SK-N-SH treated with all-trans-retinoic acid at 6 μM for 48 hours (cell line): ENCODE measurements at regions not wholly inside any gene's neighbourhood (a gene's known extent, or its start where the extent isn't known, plus 50 kb on each side); places are given as distances from the start of the nearest gene placed in this dataset.

Source experiments
- ATAC-seq: fragments of 200-7000 bp; cut with Tn5 transposase; 3 replicates; pipeline ENCODE4 v1.9.1; 2020; ENCODE audit warnings: mild to moderate bottlenecking, moderate library complexity
- ARNTL ChIP-seq: fragments of 450-650 bp; formaldehyde crosslinking; IDR thresholded peaks from 2 replicates; pipeline ENCODE4 v1.5.0; 2020; ENCODE audit warnings: low read depth, mild to moderate bottlenecking, moderate library complexity, borderline replicate concordance
- BACH2 ChIP-seq: fragments of 250-450 bp; sonication (Bioruptor Pico); IDR thresholded peaks from 2 replicates; pipeline ENCODE4 v1.9.0; 2021; ENCODE audit warnings: mild to moderate bottlenecking, borderline replicate concordance
- CREB5 ChIP-seq: fragments of 250-450 bp; sonication (Bioruptor Pico); IDR thresholded peaks from 2 replicates; pipeline ENCODE4 v1.5.1; 2020; ENCODE audit warnings: low read depth, mild to moderate bottlenecking, moderate library complexity
- ESRRG ChIP-seq: fragments of 250-450 bp; sonication (Bioruptor Pico); IDR thresholded peaks from 2 replicates; pipeline ENCODE4 v1.6.1; 2021; ENCODE audit warnings: mild to moderate bottlenecking
- GLIS3 ChIP-seq: fragments of 250-450 bp; sonication (Bioruptor Pico); IDR thresholded peaks from 2 replicates; pipeline ENCODE4 v1.5.0; 2020; ENCODE audit warnings: mild to moderate bottlenecking, moderate library complexity
- ISL1 ChIP-seq: fragments of 250-450 bp; sonication (Bioruptor Pico); IDR thresholded peaks from 2 replicates; pipeline ENCODE4 v2.1.2; 2022; ENCODE audit warnings: mild to moderate bottlenecking, moderate library complexity
- OSR1 ChIP-seq: fragments of 250-450 bp; sonication (Bioruptor Pico); IDR thresholded peaks from 2 replicates; pipeline ENCODE4 v1.8.0; 2022; ENCODE audit warnings: moderate library complexity, mild to moderate bottlenecking, inconsistent platforms
- PATZ1 ChIP-seq: fragments of 250-450 bp; sonication (Bioruptor Pico); IDR thresholded peaks from 2 replicates; pipeline ENCODE4 v1.8.0; 2020; ENCODE audit warnings: mild to moderate bottlenecking, moderate library complexity, borderline replicate concordance
- PPARA ChIP-seq: fragments of 250-450 bp; sonication (Bioruptor Pico); IDR thresholded peaks from 2 replicates; pipeline ENCODE4 v1.5.0; 2020; ENCODE audit warnings: mild to moderate bottlenecking, borderline replicate concordance
- RARB ChIP-seq: fragments of 250-450 bp; sonication (Bioruptor Pico); IDR thresholded peaks from 2 replicates; pipeline ENCODE4 v1.8.0; 2021; ENCODE audit warnings: mild to moderate bottlenecking, moderate library complexity
- SNAI2 ChIP-seq: fragments of 250-450 bp; sonication (Bioruptor Pico); IDR thresholded peaks from 2 replicates; pipeline ENCODE4 v1.5.0; 2020; ENCODE audit warnings: mild to moderate bottlenecking, moderate library complexity
- TCF4 ChIP-seq: fragments of 250-450 bp; sonication (Bioruptor Pico); IDR thresholded peaks from 2 replicates; pipeline ENCODE4 v1.8.0; 2021; ENCODE audit warnings: mild to moderate bottlenecking, moderate library complexity, borderline replicate concordance
- TOX ChIP-seq: fragments of 250-450 bp; sonication (Bioruptor Pico); IDR thresholded peaks from 2 replicates; pipeline ENCODE4 v1.8.0; 2021; ENCODE audit warnings: mild to moderate bottlenecking, moderate library complexity, borderline replicate concordance
- ZC3H10 ChIP-seq: fragments of 250-450 bp; sonication (Bioruptor Pico); IDR thresholded peaks from 2 replicates; pipeline ENCODE4 v1.5.1; 2021; ENCODE audit warnings: mild to moderate bottlenecking, moderate library complexity
- ZFP3 ChIP-seq: fragments of 250-450 bp; sonication (Bioruptor Pico); IDR thresholded peaks from 2 replicates; pipeline ENCODE4 v1.5.0; 2020; ENCODE audit warnings: mild to moderate bottlenecking, moderate library complexity
- ZFP30 ChIP-seq: fragments of 450-650 bp; formaldehyde crosslinking; IDR thresholded peaks from 2 replicates; pipeline ENCODE4 v1.5.0; 2022; ENCODE audit warnings: mild to moderate bottlenecking, moderate library complexity
- ZNF565 ChIP-seq: fragments of 450-650 bp; formaldehyde crosslinking; conservative IDR thresholded peaks from 2 replicates; pipeline ENCODE4 v1.5.0; 2020; ENCODE audit warnings: low read depth, mild to moderate bottlenecking, moderate library complexity
- ZNF70 ChIP-seq: fragments of 450-650 bp; formaldehyde crosslinking; IDR thresholded peaks from 2 replicates; pipeline ENCODE4 v1.5.0; 2020; ENCODE audit warnings: mild to moderate bottlenecking, moderate library complexity
- ZNF8 ChIP-seq: fragments of 450-650 bp; formaldehyde crosslinking; IDR thresholded peaks from 2 replicates; pipeline ENCODE4 v1.5.0; 2020; ENCODE audit warnings: mild to moderate bottlenecking, moderate library complexity
- TF ChIP-seq, protein P1 (sequence below): fragments of 250-450 bp; sonication (Bioruptor Pico); IDR thresholded peaks from 2 replicates; pipeline ENCODE4 v1.8.0; 2021; ENCODE audit warnings: low read depth, mild to moderate bottlenecking, moderate library complexity, borderline replicate concordance
- TF ChIP-seq, protein P2 (sequence below): fragments of 250-450 bp; sonication (Bioruptor Pico); IDR thresholded peaks from 2 replicates; pipeline ENCODE4 v1.5.0; 2020; ENCODE audit warnings: mild to moderate bottlenecking, moderate library complexity

DNA sequence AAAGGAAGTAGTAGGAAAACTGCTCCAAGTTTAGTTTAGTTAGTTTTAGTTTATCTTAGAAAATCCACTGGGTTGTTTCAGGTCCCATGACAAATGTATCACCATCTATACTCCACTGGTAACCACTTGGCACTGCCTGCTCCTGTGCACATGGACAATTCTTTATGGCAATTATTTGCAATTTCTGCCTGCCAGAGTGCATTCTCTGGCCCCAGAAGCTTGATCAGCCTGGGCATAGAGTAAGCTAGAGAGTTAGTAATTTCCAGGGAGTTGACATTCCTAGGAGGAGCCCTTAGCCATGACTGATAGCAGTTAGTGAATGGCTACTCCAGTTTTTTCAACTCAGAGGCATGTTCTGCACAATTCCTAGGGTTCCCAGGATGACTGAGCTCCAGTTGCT, 203.2 kb upstream of the FGF13 start:
- ATAC-seq, result no peak

GRCh38 chrX:138908577-138908976, 197.1 kb upstream of the FGF13 start:
- no peak for ATAC-seq
- TF ChIP-seq ZFP3 (CRISPR knock-in tag), result no peak
- no peak for TF ChIP-seq CREB5 (CRISPR knock-in tag)
- TF ChIP-seq GLIS3, result no peak

More for the DNA sequence above, 203.2 kb upstream of the FGF13 start:
- no peak for TF ChIP-seq PPARA (CRISPR knock-in tag)
- no peak for TF ChIP-seq RARB (CRISPR knock-in tag)

DNA sequence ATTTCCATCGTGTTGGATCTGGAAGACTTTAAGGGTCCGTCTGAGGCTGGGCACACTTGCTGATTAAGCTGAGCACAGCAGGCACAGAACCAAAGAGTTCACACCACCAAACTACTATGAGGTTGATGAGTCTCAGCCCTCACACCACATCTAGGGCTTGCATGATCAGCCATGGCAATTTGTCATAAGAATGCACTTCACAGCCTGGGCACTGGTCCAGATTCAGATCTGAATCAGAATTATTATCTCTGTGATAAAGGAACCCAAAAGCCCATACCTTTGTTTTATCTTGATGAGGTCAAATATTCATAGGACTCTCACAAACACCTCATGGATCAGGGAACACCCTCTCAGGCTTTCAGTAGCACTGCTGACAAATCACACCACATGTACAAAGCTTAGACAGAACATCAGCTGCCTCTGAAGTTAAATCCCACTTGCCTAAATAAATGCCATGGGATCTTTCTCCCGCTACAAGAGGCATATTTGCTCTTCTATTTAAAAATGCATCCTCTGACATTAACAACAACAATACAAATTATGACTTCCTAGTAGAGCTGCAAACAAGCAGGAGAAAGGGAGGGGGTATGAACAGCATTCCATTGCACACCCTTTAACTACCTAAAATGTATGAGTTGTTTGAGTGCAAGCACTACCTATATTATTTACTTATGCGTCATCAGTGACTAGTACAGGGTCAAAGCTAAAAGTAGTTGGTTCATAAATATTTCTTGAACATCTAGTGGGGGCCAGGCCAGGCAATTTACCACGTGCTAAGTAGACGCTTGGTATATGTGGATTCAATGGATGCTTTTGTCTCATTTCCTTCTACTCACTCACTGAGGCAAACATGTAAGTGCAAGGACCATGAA, 186.3 kb upstream of the FGF13 start:
- no peak for ATAC-seq
- TF ChIP-seq PATZ1 (CRISPR knock-in tag) (no peak), ARNTL (CRISPR knock-in tag) (no peak), ISL1 (CRISPR knock-in tag) (no peak), ZNF8 (CRISPR knock-in tag) (no peak), PPARA (CRISPR knock-in tag) (no peak), ZNF565 (CRISPR knock-in tag) (no peak), BACH2 (CRISPR knock-in tag) (no peak), ZFP30 (CRISPR knock-in tag) (no peak), ZC3H10 (no peak), RARB (CRISPR knock-in tag) (no peak), SNAI2 (CRISPR knock-in tag) (no peak), TCF4 (CRISPR knock-in tag) (no peak), GLIS3 (no peak), TOX (CRISPR knock-in tag) (no peak), CREB5 (CRISPR knock-in tag) (no peak), ESRRG (CRISPR knock-in tag) (no peak), OSR1 (CRISPR knock-in tag) (no peak), ZFP3 (CRISPR knock-in tag) (no peak), ZNF70 (CRISPR knock-in tag) (no peak)
- TF ChIP-seq, protein P1, sequence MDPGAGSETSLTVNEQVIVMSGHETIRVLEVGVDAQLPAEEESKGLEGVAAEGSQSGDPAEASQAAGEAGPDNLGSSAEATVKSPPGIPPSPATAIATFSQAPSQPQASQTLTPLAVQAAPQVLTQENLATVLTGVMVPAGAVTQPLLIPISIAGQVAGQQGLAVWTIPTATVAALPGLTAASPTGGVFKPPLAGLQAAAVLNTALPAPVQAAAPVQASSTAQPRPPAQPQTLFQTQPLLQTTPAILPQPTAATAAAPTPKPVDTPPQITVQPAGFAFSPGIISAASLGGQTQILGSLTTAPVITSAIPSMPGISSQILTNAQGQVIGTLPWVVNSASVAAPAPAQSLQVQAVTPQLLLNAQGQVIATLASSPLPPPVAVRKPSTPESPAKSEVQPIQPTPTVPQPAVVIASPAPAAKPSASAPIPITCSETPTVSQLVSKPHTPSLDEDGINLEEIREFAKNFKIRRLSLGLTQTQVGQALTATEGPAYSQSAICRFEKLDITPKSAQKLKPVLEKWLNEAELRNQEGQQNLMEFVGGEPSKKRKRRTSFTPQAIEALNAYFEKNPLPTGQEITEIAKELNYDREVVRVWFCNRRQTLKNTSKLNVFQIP, result no peak

DNA sequence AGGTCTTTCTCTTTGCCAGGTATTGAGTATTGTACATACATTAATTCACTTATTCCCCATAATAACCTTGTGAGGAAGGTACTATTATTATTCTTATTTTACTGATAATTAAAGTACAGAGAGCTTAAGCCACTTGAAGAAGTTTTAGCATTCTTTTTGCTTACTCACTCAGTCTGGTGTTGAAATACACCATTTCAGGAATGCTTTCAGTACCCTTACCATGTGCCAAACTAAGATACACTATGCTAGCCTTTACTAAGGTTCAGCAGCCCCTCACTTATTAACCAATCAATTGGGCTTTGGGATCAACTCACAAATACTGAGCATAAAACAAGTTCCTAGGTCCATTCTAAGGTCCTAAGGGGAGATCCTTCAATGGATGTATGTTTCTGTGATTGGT, 179.0 kb upstream of the FGF13 start:
- TF ChIP-seq PATZ1 (CRISPR knock-in tag), result no peak
- no peak for TF ChIP-seq PPARA (CRISPR knock-in tag)
- TF ChIP-seq TCF4 (CRISPR knock-in tag), result no peak
- TF ChIP-seq ESRRG (CRISPR knock-in tag), result no peak
- no peak for TF ChIP-seq ZNF8 (CRISPR knock-in tag)
- no peak for TF ChIP-seq SNAI2 (CRISPR knock-in tag)
- TF ChIP-seq, protein P2, sequence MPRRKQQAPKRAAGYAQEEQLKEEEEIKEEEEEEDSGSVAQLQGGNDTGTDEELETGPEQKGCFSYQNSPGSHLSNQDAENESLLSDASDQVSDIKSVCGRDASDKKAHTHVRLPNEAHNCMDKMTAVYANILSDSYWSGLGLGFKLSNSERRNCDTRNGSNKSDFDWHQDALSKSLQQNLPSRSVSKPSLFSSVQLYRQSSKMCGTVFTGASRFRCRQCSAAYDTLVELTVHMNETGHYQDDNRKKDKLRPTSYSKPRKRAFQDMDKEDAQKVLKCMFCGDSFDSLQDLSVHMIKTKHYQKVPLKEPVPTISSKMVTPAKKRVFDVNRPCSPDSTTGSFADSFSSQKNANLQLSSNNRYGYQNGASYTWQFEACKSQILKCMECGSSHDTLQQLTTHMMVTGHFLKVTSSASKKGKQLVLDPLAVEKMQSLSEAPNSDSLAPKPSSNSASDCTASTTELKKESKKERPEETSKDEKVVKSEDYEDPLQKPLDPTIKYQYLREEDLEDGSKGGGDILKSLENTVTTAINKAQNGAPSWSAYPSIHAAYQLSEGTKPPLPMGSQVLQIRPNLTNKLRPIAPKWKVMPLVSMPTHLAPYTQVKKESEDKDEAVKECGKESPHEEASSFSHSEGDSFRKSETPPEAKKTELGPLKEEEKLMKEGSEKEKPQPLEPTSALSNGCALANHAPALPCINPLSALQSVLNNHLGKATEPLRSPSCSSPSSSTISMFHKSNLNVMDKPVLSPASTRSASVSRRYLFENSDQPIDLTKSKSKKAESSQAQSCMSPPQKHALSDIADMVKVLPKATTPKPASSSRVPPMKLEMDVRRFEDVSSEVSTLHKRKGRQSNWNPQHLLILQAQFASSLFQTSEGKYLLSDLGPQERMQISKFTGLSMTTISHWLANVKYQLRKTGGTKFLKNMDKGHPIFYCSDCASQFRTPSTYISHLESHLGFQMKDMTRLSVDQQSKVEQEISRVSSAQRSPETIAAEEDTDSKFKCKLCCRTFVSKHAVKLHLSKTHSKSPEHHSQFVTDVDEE, result no peak
- no peak for ATAC-seq
